Caco-2 (cell line): ENCODE measurements at regions not wholly inside any gene's neighbourhood (a gene's known extent, or its start where the extent isn't known, plus 50 kb on each side); places are given as distances from the start of the nearest gene placed in this dataset.

Source experiments
- BruUV-seq: library from RNA; stranded (reverse); fragments of 400-500 nt; replicated peaks from 2 replicates; lab custom pipeline; 2021; lab: Mats Ljungman, UMichigan
- CTCF ChIA-PET: fragments of 300-600 bp; sonication (Branson Sonifier 250); formaldehyde crosslinking; loops from one replicate; lab custom pipeline; 2022; ENCODE audit warnings: antibody characterized with exemption; lab: Charles Lee
- POLR2A ChIA-PET: fragments of 300-600 bp; sonication (Branson Sonifier 250); formaldehyde crosslinking; loops from one replicate; lab custom pipeline; 2022; ENCODE audit warnings: antibody characterized with exemption; lab: Charles Lee
- DNase-seq, 2 experiments: peaks; one replicate each; pipeline versions ENCODE4 v3.0.0 to v3.0.0-alpha.2; 2020 to 2022
- H3K27me3 ChIP-seq: replicated peaks from 2 replicates; pipeline ENCODE4 v1.6.0; 2011; ENCODE audit warnings: low read length; ENCODE audit not compliant: control insufficient read depth, insufficient read depth
- H3K36me3 ChIP-seq: 2 replicates; pipeline ENCODE4 v1.5.1; 2011; ENCODE audit warnings: low read length; ENCODE audit not compliant: control insufficient read depth, insufficient read depth
- H3K4me1 ChIP-seq: fragments of 250-450 bp; sonication (Bioruptor Pico); 2 replicates; pipeline ENCODE4 v1.5.1; 2020; ENCODE audit warnings: mild to moderate bottlenecking
- H3K4me3 ChIP-seq: 2 replicates; pipeline ENCODE4 v1.5.1; 2011; ENCODE audit warnings: low read depth, mild to moderate bottlenecking, control low read depth, low read length
- H3K9me3 ChIP-seq: fragments of 250-450 bp; sonication (Bioruptor Pico); 2 replicates; pipeline ENCODE4 v1.5.1; 2020; ENCODE audit warnings: mild to moderate bottlenecking, moderate library complexity
- H3K27ac Mint-ChIP-seq: one replicate; pipeline ENCODE4 v1.8.0; 2022; ENCODE audit warnings: mixed read lengths; ENCODE audit not compliant: unreplicated experiment
- H3K27me3 Mint-ChIP-seq: one replicate; pipeline ENCODE4 v1.8.0; 2022; ENCODE audit warnings: mixed read lengths; ENCODE audit not compliant: insufficient read depth, unreplicated experiment
- H3K36me3 Mint-ChIP-seq: one replicate; pipeline ENCODE4 v1.8.0; 2022; ENCODE audit warnings: mild to moderate bottlenecking, mixed read lengths; ENCODE audit not compliant: insufficient read depth, unreplicated experiment
- H3K4me1 Mint-ChIP-seq: one replicate; pipeline ENCODE4 v1.8.0; 2022; ENCODE audit warnings: low read depth, mixed read lengths; ENCODE audit not compliant: unreplicated experiment
- H3K4me3 Mint-ChIP-seq: one replicate; pipeline ENCODE4 v1.8.0; 2022; ENCODE audit warnings: mild to moderate bottlenecking, moderate library complexity, mixed read lengths; ENCODE audit not compliant: unreplicated experiment
- H3K9me3 Mint-ChIP-seq: one replicate; pipeline ENCODE4 v1.8.0; 2022; ENCODE audit warnings: mixed read lengths; ENCODE audit not compliant: unreplicated experiment
- CTCF ChIP-seq, 2 experiments: fragments of 200-600 bp in 1 of 2; IDR thresholded peaks; 1 replicate in 1 of 2; 2 replicates in 1 of 2; pipeline versions ENCODE4 v1.5.1 to v1.8.0; 2011 to 2022; ENCODE audit warnings: antibody characterized with exemption in 1 of 2, control low read depth in 1 of 2, inconsistent platforms in 1 of 2, low read depth in 1 of 2, low read length in 1 of 2, mild to moderate bottlenecking in 1 of 2, moderate library complexity in 1 of 2; ENCODE audit not compliant: insufficient read depth in 1 of 2, severe bottlenecking in 1 of 2, unreplicated experiment in 1 of 2
- intact Hi-C: fragments of 100-400 bp; cut with micrococcal nuclease; formaldehyde crosslinking; loops from one replicate; pipeline ENCODE4 v1.10.0; 2022; ENCODE audit not compliant: unreplicated experiment

- peak overlapping the region; percentile 24 for H3K27ac Mint-ChIP-seq
- no peak for DNase-seq
- H3K9me3 Mint-ChIP-seq, result peaks cover 21% of the 10 kb centered on the region
- peaks cover 17% of the 10 kb centered on the region for H3K4me1 ChIP-seq
- H3K27me3 Mint-ChIP-seq, result no peaks in the 10 kb centered on the region
- ChIA-PET CTCF (no interaction called here), POLR2A (no interaction called here)
- peaks cover 33% of the 10 kb centered on the region for H3K4me1 Mint-ChIP-seq
- H3K36me3 Mint-ChIP-seq, result peaks cover 7% of the 10 kb centered on the region
- no peaks in the 10 kb centered on the region for H3K9me3 ChIP-seq
- H3K4me3 ChIP-seq, result no peak overlapping the region
- no peaks in the 10 kb centered on the region for H3K27me3 ChIP-seq
- intact Hi-C loops, result no loop called here
- no peak for TF ChIP-seq CTCF (IDR thresholded peaks at IDR 0.05; ENCODE audit: insufficient read depth in 1 of 2, low read depth in 1 of 2, low read length in 1 of 2, severe bottlenecking in 1 of 2, unreplicated experiment in 1 of 2)
- no peak overlapping the region for H3K4me3 Mint-ChIP-seq
- no TSS peak for BruUV-seq
- no peaks in the 10 kb centered on the region for H3K36me3 ChIP-seq
These were observed 891.4 kb downstream of the TFAP2A start for GRCh38 chr6:9523462-9523861.

GRCh38 chr6:9522101-9522500 lies 892.8 kb downstream of the TFAP2A start:
- TF ChIP-seq CTCF (IDR thresholded peaks at IDR 0.05; ENCODE audit: insufficient read depth in 1 of 2, low read depth in 1 of 2, low read length in 1 of 2, severe bottlenecking in 1 of 2, unreplicated experiment in 1 of 2), result no peak
- peaks cover 33% of the 10 kb centered on the region for H3K4me1 Mint-ChIP-seq
- H3K36me3 Mint-ChIP-seq, result peaks cover 7% of the 10 kb centered on the region
- intact Hi-C loops, result no loop called here
- Histone ChIP-seq H3K27me3 (no peaks in the 10 kb centered on the region), H3K4me3 (no peak overlapping the region), H3K4me1 (peaks cover 17% of the 10 kb centered on the region), H3K9me3 (no peaks in the 10 kb centered on the region), H3K36me3 (no peaks in the 10 kb centered on the region)
- CTCF ChIA-PET, result no interaction called here
- no peaks in the 10 kb centered on the region for H3K27me3 Mint-ChIP-seq
- peak in 1 of 2 experiments; percentile 47 for DNase-seq
- no TSS peak for BruUV-seq
- POLR2A ChIA-PET, result interaction anchor here (0.7 kb wide), 1 partner anchor 564 kb away, joined by 6 read pairs; no protein-coding TSS in a partner anchor
- peak overlapping the region; percentile 4 for H3K4me3 Mint-ChIP-seq
- H3K9me3 Mint-ChIP-seq, result peaks cover 15% of the 10 kb centered on the region
- H3K27ac Mint-ChIP-seq, result peak overlapping the region; percentile 72

GRCh38 chr6:9521152-9521530 lies 893.7 kb downstream of the TFAP2A start:
- peak overlapping the region; percentile 72 for H3K27ac Mint-ChIP-seq
- ChIA-PET CTCF (no interaction called here), POLR2A (no interaction called here)
- Histone ChIP-seq H3K9me3 (no peaks in the 10 kb centered on the region), H3K4me3 (no peak overlapping the region), H3K4me1 (peaks cover 25% of the 10 kb centered on the region), H3K27me3 (no peaks in the 10 kb centered on the region), H3K36me3 (no peaks in the 10 kb centered on the region)
- peaks cover 7% of the 10 kb centered on the region for H3K36me3 Mint-ChIP-seq
- H3K9me3 Mint-ChIP-seq, result peaks cover 9% of the 10 kb centered on the region
- intact Hi-C loops, result no loop called here
- no peak for TF ChIP-seq CTCF (IDR thresholded peaks at IDR 0.05; ENCODE audit: insufficient read depth in 1 of 2, low read depth in 1 of 2, low read length in 1 of 2, severe bottlenecking in 1 of 2, unreplicated experiment in 1 of 2)
- H3K27me3 Mint-ChIP-seq, result no peaks in the 10 kb centered on the region
- BruUV-seq, result no TSS peak
- DNase-seq, result no peak
- H3K4me3 Mint-ChIP-seq, result no peak overlapping the region
- peaks cover 31% of the 10 kb centered on the region for H3K4me1 Mint-ChIP-seq
